ENCODE measurements at regions not wholly inside any gene's neighbourhood (a gene's known extent, or its start where the extent isn't known, plus 50 kb on each side); places are given as distances from the start of the nearest gene placed in this dataset.
"Not testable (repeated sequence)": the region's sequence is repeated elsewhere in the genome, so short reads cannot be mapped to it uniquely, and the experiment has no call there.

DNA sequence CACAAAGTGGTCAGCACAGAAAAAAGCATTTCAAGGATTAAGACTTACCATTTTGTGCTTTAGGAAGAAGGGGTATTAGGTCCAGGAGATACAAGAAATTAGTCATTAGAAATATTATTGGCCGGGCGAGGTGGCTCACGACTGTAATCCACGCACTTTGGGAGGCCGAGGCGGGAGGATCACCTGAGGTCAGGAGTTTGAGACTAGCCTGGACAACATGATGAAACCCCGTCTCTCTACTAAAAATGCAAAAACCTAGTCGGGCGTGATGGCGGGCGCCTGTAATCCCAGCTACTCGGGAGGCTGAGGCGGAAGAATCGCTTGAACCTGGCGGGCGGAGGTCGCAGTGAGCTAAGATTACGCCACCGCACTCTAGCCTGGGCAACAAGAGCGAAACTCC is 111.0 kb downstream of the DDX11 start:
- TF ChIP-seq, protein P1, sequence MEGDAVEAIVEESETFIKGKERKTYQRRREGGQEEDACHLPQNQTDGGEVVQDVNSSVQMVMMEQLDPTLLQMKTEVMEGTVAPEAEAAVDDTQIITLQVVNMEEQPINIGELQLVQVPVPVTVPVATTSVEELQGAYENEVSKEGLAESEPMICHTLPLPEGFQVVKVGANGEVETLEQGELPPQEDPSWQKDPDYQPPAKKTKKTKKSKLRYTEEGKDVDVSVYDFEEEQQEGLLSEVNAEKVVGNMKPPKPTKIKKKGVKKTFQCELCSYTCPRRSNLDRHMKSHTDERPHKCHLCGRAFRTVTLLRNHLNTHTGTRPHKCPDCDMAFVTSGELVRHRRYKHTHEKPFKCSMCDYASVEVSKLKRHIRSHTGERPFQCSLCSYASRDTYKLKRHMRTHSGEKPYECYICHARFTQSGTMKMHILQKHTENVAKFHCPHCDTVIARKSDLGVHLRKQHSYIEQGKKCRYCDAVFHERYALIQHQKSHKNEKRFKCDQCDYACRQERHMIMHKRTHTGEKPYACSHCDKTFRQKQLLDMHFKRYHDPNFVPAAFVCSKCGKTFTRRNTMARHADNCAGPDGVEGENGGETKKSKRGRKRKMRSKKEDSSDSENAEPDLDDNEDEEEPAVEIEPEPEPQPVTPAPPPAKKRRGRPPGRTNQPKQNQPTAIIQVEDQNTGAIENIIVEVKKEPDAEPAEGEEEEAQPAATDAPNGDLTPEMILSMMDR (conservative IDR thresholded peaks at IDR 0.05): not testable (repeated sequence)
- TF ChIP-seq EZH2 (IDR thresholded peaks at IDR 0.05; ENCODE audit: low read depth): not testable (repeated sequence)

Data from PC-9 (cell line).